Activated T-cell treated with anti-CD3 and anti-CD28 coated beads, Interleukin-2, amount 50 U/mL, for 72 hours (primary cell): ENCODE measurements at regions not wholly inside any gene's neighbourhood (a gene's known extent, or its start where the extent isn't known, plus 50 kb on each side); places are given as distances from the start of the nearest gene placed in this dataset.

Experiments
- ATAC-seq, 2 donors: fragments of 150-1000 bp; cut with Tn5 transposase; replicated peaks in 1 of 2; 2 replicates each; pipeline ENCODE4 v1.10.0; 2021; ENCODE audit warnings: moderate library complexity in 2 of 2, mild to moderate bottlenecking in 1 of 2
- DNase-seq, 2 donors: peaks; one replicate each; pipeline ENCODE4 v3.0.0; 2021 to 2022; ENCODE audit warnings: mixed read lengths in 1 of 2
- H3K27ac Mint-ChIP-seq: one replicate; pipeline ENCODE4 v1.8.0; 2022; ENCODE audit warnings: mild to moderate bottlenecking, moderate library complexity, mixed read lengths
- H3K27me3 Mint-ChIP-seq: one replicate; pipeline ENCODE4 v1.8.0; 2022; ENCODE audit warnings: low read depth, mixed read lengths
- H3K36me3 Mint-ChIP-seq, 2 donors: one replicate each; pipeline ENCODE4 v1.8.0; 2022; ENCODE audit warnings: mixed read lengths in 2 of 2, mild to moderate bottlenecking in 1 of 2; ENCODE audit not compliant: insufficient read depth in 2 of 2
- H3K4me1 Mint-ChIP-seq: one replicate; pipeline ENCODE4 v1.8.0; 2022; ENCODE audit warnings: low read depth, mixed read lengths
- H3K4me3 Mint-ChIP-seq, 2 donors: one replicate each; pipeline ENCODE4 v1.8.0; 2022; ENCODE audit warnings: mild to moderate bottlenecking in 2 of 2, mixed read lengths in 2 of 2, moderate library complexity in 2 of 2
- H3K9me3 Mint-ChIP-seq, 2 donors: one replicate each; pipeline ENCODE4 v1.8.0; 2022; ENCODE audit warnings: mixed read lengths in 2 of 2

DNA sequence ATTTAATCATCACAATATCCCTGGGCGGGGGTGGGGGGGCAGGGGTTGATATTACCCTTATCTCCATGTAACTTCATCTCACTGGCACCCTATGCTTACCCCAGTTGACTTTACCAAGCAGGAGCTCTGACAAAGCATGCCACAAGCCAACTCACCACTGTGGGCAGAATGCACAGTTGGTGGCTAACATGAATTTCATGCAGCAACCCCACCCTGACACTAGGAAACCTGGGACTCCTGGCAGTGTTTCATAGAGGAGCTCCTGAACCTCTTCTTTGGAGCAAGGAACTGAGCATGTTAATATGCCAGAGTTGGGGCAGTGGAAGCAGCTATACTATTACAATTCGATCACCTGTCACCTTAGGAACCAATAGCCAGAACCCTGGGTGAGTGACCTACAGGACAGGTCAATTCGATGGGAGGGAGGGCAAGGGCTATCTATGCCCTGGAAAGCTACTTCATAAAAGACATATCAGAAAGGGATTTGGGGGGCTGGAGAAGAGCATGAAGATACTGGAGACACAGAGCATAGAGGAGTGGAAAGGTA, 97.2 kb upstream of the ACSL4 start:
- H3K9me3 Mint-ChIP-seq = no peaks in the 10 kb centered on the region
- no peaks in the 10 kb centered on the region for H3K4me1 Mint-ChIP-seq
- peaks cover 37% of the 10 kb centered on the region for H3K27me3 Mint-ChIP-seq
- no peak overlapping the region for H3K27ac Mint-ChIP-seq
- ATAC-seq = no peak
- H3K36me3 Mint-ChIP-seq = no peaks in the 10 kb centered on the region
- DNase-seq = no peak
- no peak overlapping the region for H3K4me3 Mint-ChIP-seq

GRCh38 chrX:109830704-109831206, 97.7 kb upstream of the ACSL4 start:
- no peak overlapping the region for H3K4me3 Mint-ChIP-seq

DNA sequence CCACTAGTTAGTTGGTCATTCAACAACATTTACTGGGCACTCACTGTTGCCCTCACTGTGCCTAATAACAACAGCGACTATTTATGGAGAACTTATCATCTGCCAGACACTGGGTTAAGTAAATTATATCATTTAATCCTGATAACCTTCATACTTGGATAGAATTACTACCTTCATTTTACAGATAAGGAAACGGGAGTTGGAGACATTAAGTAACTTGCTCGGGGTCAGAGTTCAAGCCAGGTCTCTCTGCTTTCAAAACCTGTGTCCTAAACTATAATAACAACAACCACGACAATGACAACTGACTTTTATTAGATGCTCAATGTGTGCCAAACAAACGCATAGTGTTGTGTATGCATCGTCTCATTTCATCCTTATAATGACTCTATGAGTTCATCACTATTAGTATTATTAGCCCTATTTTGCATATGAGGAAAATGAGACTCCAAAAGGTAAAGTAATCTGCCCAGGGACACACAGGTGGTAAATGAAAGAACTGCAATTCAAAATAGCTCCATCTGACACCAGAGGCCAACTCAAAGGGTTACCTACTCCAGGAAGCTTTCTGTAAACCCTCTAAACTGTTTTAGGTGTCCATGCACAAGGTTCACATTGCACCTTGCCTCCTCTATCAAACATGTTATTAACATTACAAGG, 98.4 kb upstream of the ACSL4 start:
- Mint-ChIP-seq H3K4me1 (no peaks in the 10 kb centered on the region), H3K27me3 (peaks cover 47% of the 10 kb centered on the region), H3K36me3 (no peaks in the 10 kb centered on the region)

More at GRCh38 chrX:109830704-109831206, 97.7 kb upstream of the ACSL4 start:
- no peaks in the 10 kb centered on the region for H3K36me3 Mint-ChIP-seq
- no peak overlapping the region for H3K27ac Mint-ChIP-seq
- H3K4me1 Mint-ChIP-seq = no peaks in the 10 kb centered on the region
- H3K27me3 Mint-ChIP-seq = peaks cover 41% of the 10 kb centered on the region
- DNase-seq = no peak
- no peaks in the 10 kb centered on the region for H3K9me3 Mint-ChIP-seq
- no peak for ATAC-seq

GRCh38 chrX:109839694-109840567, 106.9 kb upstream of the ACSL4 start:
- Mint-ChIP-seq H3K27me3 (peaks cover 16% of the 10 kb centered on the region), H3K36me3 (peaks cover 0 to 3% of the 10 kb centered on the region in 2 donors), H3K4me3 (no peak overlapping the region), H3K9me3 (no peaks in the 10 kb centered on the region), H3K4me1 (peaks cover 12% of the 10 kb centered on the region), H3K27ac (no peak overlapping the region)
- DNase-seq (no peak), ATAC-seq (no peak)

More for the DNA sequence above, 98.4 kb upstream of the ACSL4 start:
- ATAC-seq = no peak
- no peak for DNase-seq
- Mint-ChIP-seq H3K4me3 (no peak overlapping the region), H3K9me3 (no peaks in the 10 kb centered on the region), H3K27ac (no peak overlapping the region)

GRCh38 chrX:109840585-109840984, 107.5 kb upstream of the ACSL4 start:
- ATAC-seq = peak; percentile 48 to 61
- peak; percentile 3 to 24 for DNase-seq
- H3K4me3 Mint-ChIP-seq = no peak overlapping the region
- H3K27ac Mint-ChIP-seq = no peak overlapping the region
- H3K36me3 Mint-ChIP-seq = peaks cover 0 to 3% of the 10 kb centered on the region in 2 donors
- peaks cover 14% of the 10 kb centered on the region for H3K27me3 Mint-ChIP-seq
- H3K9me3 Mint-ChIP-seq = no peaks in the 10 kb centered on the region
- H3K4me1 Mint-ChIP-seq = peaks cover 12% of the 10 kb centered on the region

- no peaks in the 10 kb centered on the region for H3K9me3 Mint-ChIP-seq
- no peak for DNase-seq
- ATAC-seq = peak; percentile 72 to 83
- peaks cover 0 to 3% of the 10 kb centered on the region in 2 donors for H3K36me3 Mint-ChIP-seq
- H3K27ac Mint-ChIP-seq = peak overlapping the region; percentile 76
- H3K4me3 Mint-ChIP-seq = peak overlapping the region in 1 of 2 donors; percentile 72
- H3K4me1 Mint-ChIP-seq = peaks cover 12% of the 10 kb centered on the region
- H3K27me3 Mint-ChIP-seq = peaks cover 7% of the 10 kb centered on the region
Observed at GRCh38 chrX:109841257-109841656, 108.2 kb upstream of the ACSL4 start.

GRCh38 chrX:109841869-109842579, 109.0 kb upstream of the ACSL4 start:
- peak; percentile 63 to 70 for ATAC-seq
- peak overlapping the region; percentile 76 for H3K27ac Mint-ChIP-seq

GRCh38 chrX:109842611-109843010, 109.6 kb upstream of the ACSL4 start:
- no peaks in the 10 kb centered on the region for H3K27me3 Mint-ChIP-seq
- H3K9me3 Mint-ChIP-seq = no peaks in the 10 kb centered on the region
- ATAC-seq (no peak), DNase-seq (no peak)
- H3K27ac Mint-ChIP-seq = no peak overlapping the region
- H3K36me3 Mint-ChIP-seq = no peaks in the 10 kb centered on the region
- peaks cover 12% of the 10 kb centered on the region for H3K4me1 Mint-ChIP-seq
- no peak overlapping the region for H3K4me3 Mint-ChIP-seq

More at GRCh38 chrX:109841869-109842579, 109.0 kb upstream of the ACSL4 start:
- peaks cover 12% of the 10 kb centered on the region for H3K4me1 Mint-ChIP-seq
- no peak for DNase-seq
- no peaks in the 10 kb centered on the region for H3K36me3 Mint-ChIP-seq
- H3K27me3 Mint-ChIP-seq = peaks cover under 1% of the 10 kb centered on the region
- H3K4me3 Mint-ChIP-seq = peak overlapping the region; percentile 17 to 72
- H3K9me3 Mint-ChIP-seq = no peaks in the 10 kb centered on the region

GRCh38 chrX:109843963-109844751, 111.1 kb upstream of the ACSL4 start:
- H3K27ac Mint-ChIP-seq = no peak overlapping the region

GRCh38 chrX:109844986-109845385, 111.9 kb upstream of the ACSL4 start:
- H3K9me3 Mint-ChIP-seq = no peaks in the 10 kb centered on the region
- DNase-seq (no peak), ATAC-seq (no peak)
- no peak overlapping the region for H3K4me3 Mint-ChIP-seq
- no peaks in the 10 kb centered on the region for H3K36me3 Mint-ChIP-seq
- H3K27ac Mint-ChIP-seq = peak overlapping the region; percentile 68
- peaks cover 16% of the 10 kb centered on the region for H3K27me3 Mint-ChIP-seq
- peaks cover 12% of the 10 kb centered on the region for H3K4me1 Mint-ChIP-seq

More at GRCh38 chrX:109843963-109844751, 111.1 kb upstream of the ACSL4 start:
- ATAC-seq (no peak), DNase-seq (no peak)
- peaks cover 12% of the 10 kb centered on the region for H3K4me1 Mint-ChIP-seq
- no peaks in the 10 kb centered on the region for H3K9me3 Mint-ChIP-seq
- peaks cover 12% of the 10 kb centered on the region for H3K27me3 Mint-ChIP-seq
- no peaks in the 10 kb centered on the region for H3K36me3 Mint-ChIP-seq
- H3K4me3 Mint-ChIP-seq = no peak overlapping the region

- no peaks in the 10 kb centered on the region for H3K36me3 Mint-ChIP-seq
- ATAC-seq = no peak
- no peak for DNase-seq
- no peaks in the 10 kb centered on the region for H3K9me3 Mint-ChIP-seq
- no peak overlapping the region for H3K4me3 Mint-ChIP-seq
- H3K27ac Mint-ChIP-seq = no peak overlapping the region
- H3K27me3 Mint-ChIP-seq = peaks cover 27% of the 10 kb centered on the region
- H3K4me1 Mint-ChIP-seq = peaks cover 12% of the 10 kb centered on the region
Observed at GRCh38 chrX:109845996-109846395, 112.9 kb upstream of the ACSL4 start.
